ENCODE measurements at regions not wholly inside any gene's neighbourhood (a gene's known extent, or its start where the extent isn't known, plus 50 kb on each side); places are given as distances from the start of the nearest gene placed in this dataset.
A peak's percentile ranks its signal among the peaks of the same experiment; 100 is the strongest.

GRCh38 chr10:52621635-52622079 lies 150.9 kb downstream of the MBL2 start:
- peak; percentile 33 for DNase-seq (ENCODE audit: low read depth)
- TF ChIP-seq CTCF (IDR thresholded peaks at IDR 0.05; ENCODE audit: low read length, missing control alignments): no peak
- no peak overlapping the region for H3K4me3 ChIP-seq (replicated peaks; ENCODE audit: low read depth, low read length)

GRCh38 chr10:52623761-52624160 lies 148.8 kb downstream of the MBL2 start:
- TF ChIP-seq CTCF (IDR thresholded peaks at IDR 0.05; ENCODE audit: low read length, missing control alignments): no peak
- peak; percentile 62 for DNase-seq (ENCODE audit: low read depth)
- no peak overlapping the region for H3K4me3 ChIP-seq (replicated peaks; ENCODE audit: low read depth, low read length)

GRCh38 chr10:52627279-52627678 lies 145.3 kb downstream of the MBL2 start:
- no peak for TF ChIP-seq CTCF (IDR thresholded peaks at IDR 0.05; ENCODE audit: low read length, missing control alignments)
- H3K4me3 ChIP-seq (replicated peaks; ENCODE audit: low read depth, low read length): no peak overlapping the region
- DNase-seq (ENCODE audit: low read depth): no peak

GRCh38 chr10:52631146-52631545 lies 141.4 kb downstream of the MBL2 start:
- no peak overlapping the region for H3K4me3 ChIP-seq (replicated peaks; ENCODE audit: low read depth, low read length)
- DNase-seq (ENCODE audit: low read depth): no peak
- TF ChIP-seq CTCF (IDR thresholded peaks at IDR 0.05; ENCODE audit: low read length, missing control alignments): no peak

GRCh38 chr10:52631648-52632047 lies 140.9 kb downstream of the MBL2 start:
- no peak for TF ChIP-seq CTCF (IDR thresholded peaks at IDR 0.05; ENCODE audit: low read length, missing control alignments)

GRCh38 chr10:52632591-52632990 lies 140.0 kb downstream of the MBL2 start:
- no peak for DNase-seq (ENCODE audit: low read depth)
- no peak overlapping the region for H3K4me3 ChIP-seq (replicated peaks; ENCODE audit: low read depth, low read length)
- no peak for TF ChIP-seq CTCF (IDR thresholded peaks at IDR 0.05; ENCODE audit: low read length, missing control alignments)

More at GRCh38 chr10:52631648-52632047, 140.9 kb downstream of the MBL2 start:
- H3K4me3 ChIP-seq (replicated peaks; ENCODE audit: low read depth, low read length): no peak overlapping the region
- no peak for DNase-seq (ENCODE audit: low read depth)

GRCh38 chr10:52633266-52633665 lies 139.3 kb downstream of the MBL2 start:
- no peak overlapping the region for H3K4me3 ChIP-seq (replicated peaks; ENCODE audit: low read depth, low read length)
- TF ChIP-seq CTCF (IDR thresholded peaks at IDR 0.05; ENCODE audit: low read length, missing control alignments): no peak
- no peak for DNase-seq (ENCODE audit: low read depth)
